ENCODE measurements at regions not wholly inside any gene's neighbourhood (a gene's known extent, or its start where the extent isn't known, plus 50 kb on each side); places are given as distances from the start of the nearest gene placed in this dataset.
"Not testable (repeated sequence)": the region's sequence is repeated elsewhere in the genome, so short reads cannot be mapped to it uniquely, and the experiment has no call there.

GRCh38 chr2:107751936-107752335 lies 74.8 kb upstream of the RGPD4 start:
- Histone ChIP-seq H4K20me1 (no peaks in the 10 kb centered on the region), H3K9me3 (replicated peaks in 1 of 11) (peaks cover 0 to 21% (median 7%) of the 10 kb centered on the region in 11 experiments; a peak in 16 of 22 replicates), H3K27me3 (no peaks in the 10 kb centered on the region), H3K9ac (no peak overlapping the region), H3K4me2 (no peak overlapping the region), H3K36me3 (no peaks in the 10 kb centered on the region), H3K27ac (no peak overlapping the region), H3K4me3 (no peak overlapping the region), H3K4me1 (peaks cover 0 to 6% (median 0%) of the 10 kb centered on the region in 10 experiments; a peak in 2 of 20 replicates)
- no peak for TF ChIP-seq Cebpa-rat (IDR thresholded peaks at IDR 0.05)

- H3K36me3 ChIP-seq: not testable (repeated sequence)
Measured at GRCh38 chr2:107753806-107754205, 72.9 kb upstream of the RGPD4 start.

GRCh38 chr2:107757223-107757622 lies 69.5 kb upstream of the RGPD4 start:
- H3K27me3 ChIP-seq: no peaks in the 10 kb centered on the region
- H4K20me1 ChIP-seq: no peaks in the 10 kb centered on the region
- H3K27ac ChIP-seq: no peak overlapping the region
- H3K36me3 ChIP-seq: no peaks in the 10 kb centered on the region
- peaks cover 0 to 27% (median 6%) of the 10 kb centered on the region in 11 experiments; a peak in 15 of 22 replicates for H3K9me3 ChIP-seq (replicated peaks in 1 of 11)
- H3K4me2 ChIP-seq: no peak overlapping the region
- no peak overlapping the region for H3K4me3 ChIP-seq
- no peak overlapping the region for H3K9ac ChIP-seq
- no peak for TF ChIP-seq Cebpa-rat (IDR thresholded peaks at IDR 0.05)
- no peaks in the 10 kb centered on the region for H3K4me1 ChIP-seq

More at GRCh38 chr2:107753806-107754205, 72.9 kb upstream of the RGPD4 start:
- not testable (repeated sequence) for H3K4me2 ChIP-seq, H3K27me3 ChIP-seq, H4K20me1 ChIP-seq, H3K27ac ChIP-seq, H3K9ac ChIP-seq, H3K4me3 ChIP-seq, H3K4me1 ChIP-seq
- peaks cover 0 to 17% (median 6%) of the 10 kb centered on the region in 11 experiments; a peak in 14 of 22 replicates for H3K9me3 ChIP-seq (replicated peaks in 1 of 11)

GRCh38 chr2:107760620-107761364 lies 65.9 kb upstream of the RGPD4 start:
- Histone ChIP-seq H4K20me1 (no peaks in the 10 kb centered on the region), H3K27me3 (no peaks in the 10 kb centered on the region), H3K36me3 (no peaks in the 10 kb centered on the region), H3K9me3 (replicated peaks in 1 of 11) (peaks cover 0 to 11% (median 0%) of the 10 kb centered on the region in 11 experiments; a peak in 3 of 22 replicates), H3K4me1 (no peaks in the 10 kb centered on the region), H3K4me3 (no peak overlapping the region), H3K4me2 (no peak overlapping the region), H3K9ac (no peak overlapping the region), H3K27ac (no peak overlapping the region)
- no peak for TF ChIP-seq Cebpa-rat (IDR thresholded peaks at IDR 0.05)

- no peak for TF ChIP-seq Cebpa-rat (IDR thresholded peaks at IDR 0.05)
Measured at GRCh38 chr2:107772353-107772752, 54.3 kb upstream of the RGPD4 start.

GRCh38 chr2:107775211-107775610 lies 51.5 kb upstream of the RGPD4 start:
- H3K4me3 ChIP-seq: no peak overlapping the region
- H3K4me1 ChIP-seq: peaks cover 5 to 17% (median 13%) of the 10 kb centered on the region in 10 experiments; a peak in 17 of 20 replicates
- no peaks in the 10 kb centered on the region for H3K27me3 ChIP-seq
- no peaks in the 10 kb centered on the region for H3K9me3 ChIP-seq (replicated peaks in 1 of 11)
- H3K36me3 ChIP-seq: no peaks in the 10 kb centered on the region
- H3K4me2 ChIP-seq: no peak overlapping the region
- H3K27ac ChIP-seq: no peak overlapping the region
- H4K20me1 ChIP-seq: no peaks in the 10 kb centered on the region
- H3K9ac ChIP-seq: no peak overlapping the region
- no peak for TF ChIP-seq Cebpa-rat (IDR thresholded peaks at IDR 0.05)

More at GRCh38 chr2:107772353-107772752, 54.3 kb upstream of the RGPD4 start:
- Histone ChIP-seq H3K27ac (no peak overlapping the region), H4K20me1 (no peaks in the 10 kb centered on the region), H3K27me3 (no peaks in the 10 kb centered on the region), H3K36me3 (no peaks in the 10 kb centered on the region), H3K4me1 (no peaks in the 10 kb centered on the region), H3K9ac (no peak overlapping the region), H3K4me3 (no peak overlapping the region), H3K9me3 (replicated peaks in 1 of 11) (no peaks in the 10 kb centered on the region), H3K4me2 (no peak overlapping the region)

- no peak for TF ChIP-seq Cebpa-rat (IDR thresholded peaks at IDR 0.05)
- no peaks in the 10 kb centered on the region for H3K36me3 ChIP-seq
- no peak overlapping the region for H3K4me2 ChIP-seq
- H3K27me3 ChIP-seq: no peaks in the 10 kb centered on the region
- no peak overlapping the region for H3K4me3 ChIP-seq
- H3K9me3 ChIP-seq (replicated peaks in 1 of 11): no peaks in the 10 kb centered on the region
- H4K20me1 ChIP-seq: no peaks in the 10 kb centered on the region
- H3K9ac ChIP-seq: no peak overlapping the region
- no peak overlapping the region for H3K27ac ChIP-seq
- peaks cover 5 to 17% (median 13%) of the 10 kb centered on the region in 10 experiments; a peak in 17 of 20 replicates for H3K4me1 ChIP-seq
Measured at GRCh38 chr2:107775791-107776190, 50.9 kb upstream of the RGPD4 start.

GRCh38 chr2:107776362-107776761 lies 50.3 kb upstream of the RGPD4 start:
- no peaks in the 10 kb centered on the region for H3K36me3 ChIP-seq
- TF ChIP-seq Cebpa-rat (IDR thresholded peaks at IDR 0.05): no peak
- H3K4me1 ChIP-seq: peaks cover 5 to 17% (median 13%) of the 10 kb centered on the region in 10 experiments; a peak in 17 of 20 replicates
- no peak overlapping the region for H3K4me2 ChIP-seq
- H3K27me3 ChIP-seq: no peaks in the 10 kb centered on the region
- H3K9me3 ChIP-seq (replicated peaks in 1 of 11): no peaks in the 10 kb centered on the region
- H3K4me3 ChIP-seq: no peak overlapping the region
- no peak overlapping the region for H3K27ac ChIP-seq
- H4K20me1 ChIP-seq: no peaks in the 10 kb centered on the region
- no peak overlapping the region for H3K9ac ChIP-seq

Measured in BLaER1 treated with 17β-estradiol and CSF1 and Interleukin-3, amounts not matched to agents 10 nM and 100 nM (cell line).